IMR-90 (cell line): ENCODE measurements at regions not wholly inside any gene's neighbourhood (a gene's known extent, or its start where the extent isn't known, plus 50 kb on each side); places are given as distances from the start of the nearest gene placed in this dataset.

ENCODE experiments used
- ATAC-seq: fragments of 200-7000 bp; cut with Tn5 transposase; 2 replicates; pipeline ENCODE4 v1.9.1; 2020; ENCODE audit warnings: low read depth, mild to moderate bottlenecking, moderate library complexity
- BruUV-seq: library from RNA; stranded (reverse); fragments of 400-500 nt; replicated peaks from 2 replicates; lab custom pipeline; 2021; lab: Mats Ljungman, UMichigan
- CTCF ChIA-PET: fragments of 300-600 bp; formaldehyde crosslinking; extraction: SDS; loops from one replicate; lab custom pipeline; 2021; ENCODE audit warnings: antibody characterized with exemption; lab: Yijun Ruan, JAX
- POLR2A ChIA-PET: fragments of 300-600 bp; sonication (Branson Sonifier 250); formaldehyde crosslinking; loops from one replicate; lab custom pipeline; 2022; ENCODE audit warnings: antibody characterized with exemption; ENCODE audit not compliant: unreplicated experiment; lab: Charles Lee
- DNase-seq: peaks from one replicate; pipeline ENCODE4 v3.0.0; 2013
- H2AFZ ChIP-seq: replicated peaks from 2 replicates; pipeline ENCODE3; 2013; ENCODE audit warnings: low read length, mild to moderate bottlenecking; ENCODE audit not compliant: poor library complexity
- H2AK5ac ChIP-seq: 2 replicates; pipeline ENCODE4 v1.6.1; 2013; ENCODE audit warnings: low read depth, low read length, inconsistent platforms
- H2AK9ac ChIP-seq: replicated peaks from 2 replicates; pipeline ENCODE3; 2013; ENCODE audit warnings: mild to moderate bottlenecking, low read depth, low read length, moderate library complexity; ENCODE audit not compliant: poor library complexity
- H2BK120ac ChIP-seq: 2 replicates; pipeline ENCODE4 v1.6.1; 2013; ENCODE audit warnings: low read depth, low read length, inconsistent platforms
- H2BK15ac ChIP-seq: 3 replicates; pipeline ENCODE4 v1.6.1; 2013; ENCODE audit warnings: low read depth, low read length, inconsistent platforms
- H2BK20ac ChIP-seq: 2 replicates; pipeline ENCODE4 v1.6.1; 2013; ENCODE audit warnings: low read depth, mild to moderate bottlenecking, inconsistent platforms, low read length, moderate library complexity
- H2BK5ac ChIP-seq: 2 replicates; pipeline ENCODE4 v1.6.1; 2013; ENCODE audit warnings: mild to moderate bottlenecking, low read depth, low read length, inconsistent platforms; ENCODE audit not compliant: poor library complexity, severe bottlenecking
- H3K14ac ChIP-seq: replicated peaks from 2 replicates; pipeline ENCODE4 v1.6.1; 2013; ENCODE audit warnings: low read depth, low read length, inconsistent platforms
- H3K18ac ChIP-seq: 2 replicates; pipeline ENCODE4 v1.6.1; 2013; ENCODE audit warnings: low read depth, low read length, control low read depth
- H3K23ac ChIP-seq: 2 replicates; pipeline ENCODE4 v1.6.1; 2013; ENCODE audit warnings: low read depth, low read length, inconsistent platforms
- H3K27ac ChIP-seq: 2 replicates; pipeline ENCODE4 v1.5.1; 2013; ENCODE audit warnings: mild to moderate bottlenecking, control low read depth, low read length; ENCODE audit not compliant: insufficient read depth
- H3K27me3 ChIP-seq: 2 replicates; pipeline ENCODE4 v1.6.1; 2013; ENCODE audit warnings: low read length; ENCODE audit not compliant: control insufficient read depth, insufficient read depth
- H3K36me3 ChIP-seq: 2 replicates; pipeline ENCODE4 v1.6.1; 2013; ENCODE audit warnings: low read length, mixed read lengths; ENCODE audit not compliant: control insufficient read depth, insufficient read depth
- H3K4ac ChIP-seq: 2 replicates; pipeline ENCODE4 v1.6.1; 2013; ENCODE audit warnings: low read depth, low read length, inconsistent platforms
- H3K4me1 ChIP-seq: 2 replicates; pipeline ENCODE4 v1.6.1; 2013; ENCODE audit warnings: low read length, mixed read lengths; ENCODE audit not compliant: control insufficient read depth, insufficient read depth
- H3K4me2 ChIP-seq: 2 replicates; pipeline ENCODE4 v1.6.1; 2013; ENCODE audit warnings: low read depth, mild to moderate bottlenecking, control low read depth, low read length, moderate library complexity
- H3K4me3 ChIP-seq: 2 replicates; pipeline ENCODE4 v1.5.1; 2013; ENCODE audit warnings: low read depth, mild to moderate bottlenecking, control low read depth, low read length, moderate library complexity; ENCODE audit not compliant: insufficient read depth
- H3K56ac ChIP-seq: 2 replicates; pipeline ENCODE4 v1.6.1; 2013; ENCODE audit warnings: low read length, inconsistent platforms; ENCODE audit not compliant: insufficient read depth; ENCODE audit errors: extremely low read depth
- H3K79me1 ChIP-seq, 2 experiments: 2 replicates each; pipeline ENCODE4 v1.6.1; 2013; ENCODE audit warnings: low read length in 2 of 2, inconsistent platforms in 1 of 2, low read depth in 1 of 2
- H3K9ac ChIP-seq: 2 replicates; pipeline ENCODE4 v1.6.1; 2013; ENCODE audit warnings: low read depth, low read length, control low read depth
- H3K9me1 ChIP-seq: 2 replicates; pipeline ENCODE4 v1.6.1; 2013; ENCODE audit warnings: low read length, inconsistent platforms; ENCODE audit not compliant: insufficient read depth
- H3K9me3 ChIP-seq: 2 replicates; pipeline ENCODE4 v1.6.1; 2013; ENCODE audit warnings: low read length; ENCODE audit not compliant: control insufficient read depth, insufficient read depth
- H4K20me1 ChIP-seq: 2 replicates; pipeline ENCODE4 v1.6.1; 2013; ENCODE audit warnings: low read length, inconsistent platforms; ENCODE audit not compliant: insufficient read depth
- H4K5ac ChIP-seq: 2 replicates; pipeline ENCODE4 v1.6.1; 2013; ENCODE audit warnings: mild to moderate bottlenecking, low read depth, low read length, control low read depth
- H4K8ac ChIP-seq, 2 experiments: 2 replicates each; pipeline ENCODE4 v1.6.1; 2013; ENCODE audit warnings: low read depth in 2 of 2, low read length in 2 of 2, control low read depth in 1 of 2, inconsistent platforms in 1 of 2
- H4K91ac ChIP-seq: 2 replicates; pipeline ENCODE4 v1.6.1; 2013; ENCODE audit warnings: low read depth, low read length, inconsistent platforms; ENCODE audit not compliant: insufficient read depth
- BHLHE40 ChIP-seq: fragments of 150-350 bp; IDR thresholded peaks from 2 replicates; pipeline ENCODE4 v1.6.1; 2016; ENCODE audit warnings: mild to moderate bottlenecking, low read depth, low read length
- CHD1 ChIP-seq: IDR thresholded peaks from 2 replicates; pipeline ENCODE4 v1.6.1; 2012; ENCODE audit warnings: low read depth, low read length, improper control_type of control experiment
- MAFK ChIP-seq: IDR thresholded peaks from 2 replicates; pipeline ENCODE4 v1.6.1; 2012; ENCODE audit warnings: low read depth, low read length, improper control_type of control experiment
- MAZ ChIP-seq: IDR thresholded peaks from 2 replicates; pipeline ENCODE4 v1.6.1; 2012; ENCODE audit warnings: low read depth, mild to moderate bottlenecking, low read length, improper control_type of control experiment, moderate library complexity, borderline replicate concordance
- POLR2A ChIP-seq: IDR thresholded peaks from 2 replicates; pipeline ENCODE4 v1.6.1; 2012; ENCODE audit warnings: mild to moderate bottlenecking, low read depth, low read length
- RAD21 ChIP-seq: IDR thresholded peaks from 2 replicates; pipeline ENCODE4 v1.6.1; 2012; ENCODE audit warnings: low read length, improper control_type of control experiment
- RCOR1 ChIP-seq: IDR thresholded peaks from 2 replicates; pipeline ENCODE4 v1.6.1; 2012; ENCODE audit warnings: mild to moderate bottlenecking, low read length, improper control_type of control experiment; ENCODE audit not compliant: insufficient replicate concordance
- WGBS, 2 experiments: methylation state at CpG; one replicate each; pipeline versions ENCODE4 v1.1.5 to v1.1.7; 2013; ENCODE audit warnings: missing lambda C conversion rate in 2 of 2; ENCODE audit not compliant: insufficient read length in 1 of 2; ENCODE audit errors: extremely low coverage in 2 of 2; 5-methylcytosine and 5-hydroxymethylcytosine counted together
- dilution Hi-C: fragments of 300-500 bp; cut with HindIII; formaldehyde crosslinking; loops from one replicate; pipeline ENCODE4 v1.14.3; 2018; ENCODE audit warnings: low sequenced_read_pairs; ENCODE audit not compliant: unreplicated experiment
- in situ Hi-C: fragments of 300-500 bp; cut with MboI; formaldehyde crosslinking; loops from 3 replicates; pipeline ENCODE4 v1.14.3; 2019; ENCODE audit warnings: low sequenced_read_pairs, inconsistent platforms, mixed read lengths
- intact Hi-C: fragments of 100-400 bp; cut with micrococcal nuclease; formaldehyde crosslinking; loops from 2 replicates; pipeline ENCODE4 v1.10.0; 2022
- TF ChIP-seq, protein P1 (sequence below): fragments of 150-350 bp; IDR thresholded peaks from 2 replicates; pipeline ENCODE4 v1.6.1; 2017; ENCODE audit warnings: mild to moderate bottlenecking, antibody characterized with exemption, low read length, low read depth

DNA sequence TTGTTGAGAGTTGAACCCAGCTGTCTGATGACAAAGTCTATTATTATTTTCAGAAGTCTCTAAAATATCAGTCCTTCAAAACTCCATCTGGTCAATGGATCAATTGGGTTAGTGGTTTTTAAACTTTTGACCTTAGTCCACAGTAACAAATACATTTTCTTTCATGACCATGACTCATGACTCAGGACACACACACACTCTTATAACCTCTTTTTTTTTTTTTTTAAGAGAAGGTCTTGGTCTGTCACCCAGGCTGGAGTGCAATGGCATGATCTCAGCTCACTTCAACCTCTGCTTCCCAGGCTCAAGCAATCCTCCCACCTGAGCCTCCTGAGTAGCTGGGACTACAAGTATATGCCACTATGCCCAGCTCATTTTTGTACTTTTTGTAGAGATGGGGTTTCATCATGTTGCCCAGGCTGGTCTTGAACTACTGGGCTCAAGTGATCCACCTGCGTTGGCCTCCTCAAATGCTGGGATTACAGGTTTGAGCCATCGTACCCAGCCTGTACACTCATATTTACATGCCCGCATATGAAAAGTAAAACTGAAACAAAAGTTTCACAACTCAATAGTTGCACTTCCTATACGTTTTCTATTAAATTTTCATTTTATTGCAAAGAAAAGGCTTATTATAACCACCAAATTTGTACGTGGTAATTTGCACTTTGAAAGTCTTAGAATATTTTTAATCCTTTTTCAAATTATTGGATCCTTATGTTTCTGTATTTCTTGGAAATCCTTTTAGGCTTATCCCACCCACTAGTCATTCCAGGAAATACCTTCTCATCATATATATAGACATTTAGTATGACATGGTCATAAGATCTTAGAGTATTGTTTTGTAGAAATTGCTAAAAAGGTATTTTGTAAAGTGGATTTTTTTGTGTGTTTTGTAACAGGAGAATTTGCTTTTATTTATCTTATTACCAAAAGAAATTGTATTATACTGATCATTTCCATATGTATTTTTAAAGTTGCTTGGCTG is 199.0 kb downstream of the LPIN1 start:
- BruUV-seq = no TSS peak
- in situ Hi-C loops = no loop called here

More for the DNA sequence above, 199.0 kb downstream of the LPIN1 start:
- H2AK9ac ChIP-seq = no peak overlapping the region
- H2AK5ac ChIP-seq = no peak overlapping the region
- no peak overlapping the region for H4K8ac ChIP-seq
- H3K36me3 ChIP-seq = no peaks in the 10 kb centered on the region
- DNase-seq (no peak), ATAC-seq (no peak)
- H3K9ac ChIP-seq = no peak overlapping the region
- H3K79me1 ChIP-seq = no peaks in the 10 kb centered on the region
- H3K9me3 ChIP-seq = no peaks in the 10 kb centered on the region
- no peak overlapping the region for H3K27ac ChIP-seq
- no peak overlapping the region for H3K4me2 ChIP-seq
- H3K56ac ChIP-seq = no peak overlapping the region
- H2BK120ac ChIP-seq = no peak overlapping the region
- intact Hi-C loops = no loop called here
- ChIA-PET POLR2A (no interaction called here), CTCF (no interaction called here)
- no peak overlapping the region for H3K4ac ChIP-seq
- TF ChIP-seq RCOR1 (no peak), MAFK (no peak), BHLHE40 (no peak), POLR2A (no peak), CHD1 (no peak), RAD21 (no peak), MAZ (no peak)
- TF ChIP-seq, protein P1, sequence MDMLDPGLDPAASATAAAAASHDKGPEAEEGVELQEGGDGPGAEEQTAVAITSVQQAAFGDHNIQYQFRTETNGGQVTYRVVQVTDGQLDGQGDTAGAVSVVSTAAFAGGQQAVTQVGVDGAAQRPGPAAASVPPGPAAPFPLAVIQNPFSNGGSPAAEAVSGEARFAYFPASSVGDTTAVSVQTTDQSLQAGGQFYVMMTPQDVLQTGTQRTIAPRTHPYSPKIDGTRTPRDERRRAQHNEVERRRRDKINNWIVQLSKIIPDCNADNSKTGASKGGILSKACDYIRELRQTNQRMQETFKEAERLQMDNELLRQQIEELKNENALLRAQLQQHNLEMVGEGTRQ = no peak
- H4K91ac ChIP-seq = no peak overlapping the region
- no peak overlapping the region for H2BK15ac ChIP-seq
- no peak overlapping the region for H3K14ac ChIP-seq
- no CpG with 5 or more reads among the region's 5 CpGs for WGBS, 2 experiments
- H3K23ac ChIP-seq = no peak overlapping the region
- H2AFZ ChIP-seq = no peak overlapping the region
- H3K9me1 ChIP-seq = no peaks in the 10 kb centered on the region
- H3K4me3 ChIP-seq = no peak overlapping the region
- H4K5ac ChIP-seq = no peak overlapping the region
- no peaks in the 10 kb centered on the region for H4K20me1 ChIP-seq
- peaks cover 6% of the 10 kb centered on the region; the same call in 1 of the 2 replicates for H3K27me3 ChIP-seq
- no peak overlapping the region for H2BK5ac ChIP-seq
- H3K18ac ChIP-seq = no peak overlapping the region
- H2BK20ac ChIP-seq = no peak overlapping the region
- H3K4me1 ChIP-seq = no peaks in the 10 kb centered on the region
- dilution Hi-C loops = no loop called here
